Esophagus squamous epithelium (tissue), 5 donors: ENCODE measurements at regions not wholly inside any gene's neighbourhood (a gene's known extent, or its start where the extent isn't known, plus 50 kb on each side); places are given as distances from the start of the nearest gene placed in this dataset.

Experiments
- DNase-seq: peaks from one replicate; lab custom pipeline; 2025; lab: John Stamatoyannopoulos, UW
- H3K27ac ChIP-seq, 4 donors: fragments of 200-600 bp; sonication (generic); one replicate each; pipeline ENCODE4 v1.5.1; 2016 to 2019; ENCODE audit warnings: mild to moderate bottlenecking in 1 of 4
- H3K27me3 ChIP-seq, 4 donors: fragments of 200-600 bp; sonication (generic); 1 replicate in 3 of 4; 2 replicates in 1 of 4; pipeline versions ENCODE4 v1.5.1 to v1.6.0; 2017 to 2021; ENCODE audit warnings: antibody characterized with exemption in 1 of 4
- H3K36me3 ChIP-seq, 3 donors: fragments of 200-600 bp; sonication (generic); one replicate each; pipeline ENCODE4 v1.5.1; 2016 to 2019
- H3K4me1 ChIP-seq, 3 donors: fragments of 200-600 bp; sonication (generic); one replicate each; pipeline ENCODE4 v1.5.1; 2017 to 2019
- H3K4me3 ChIP-seq, 4 donors: fragments of 200-600 bp; sonication (generic); 1 replicate in 3 of 4; 2 replicates in 1 of 4; pipeline ENCODE4 v1.5.1; 2016 to 2019; ENCODE audit warnings: mild to moderate bottlenecking in 2 of 4, moderate library complexity in 1 of 4
- H3K9me3 ChIP-seq, 3 donors: fragments of 200-600 bp; sonication (generic); one replicate each; pipeline ENCODE4 v1.5.1; 2016 to 2019
- CTCF ChIP-seq, 6 experiments: fragments of 450-650 bp in 4 of 6; fragments of 200-600 bp in 2 of 6; sonication (generic) in 2 of 6; IDR thresholded peaks; one replicate each; pipeline ENCODE4 v1.5.1; 2016 to 2019; ENCODE audit warnings: antibody characterized with exemption in 6 of 6, mild to moderate bottlenecking in 4 of 6, moderate library complexity in 4 of 6
- POLR2A ChIP-seq, 4 donors: fragments of 450-650 bp; IDR thresholded peaks; one replicate each; pipeline ENCODE4 v1.6.1; 2017; ENCODE audit warnings: antibody characterized with exemption in 4 of 4, mild to moderate bottlenecking in 4 of 4, moderate library complexity in 3 of 4
- WGBS, 2 donors: methylation state at CpG; one replicate each; pipeline ENCODE4 v1.1.5; 2018; 5-methylcytosine and 5-hydroxymethylcytosine counted together
- intact Hi-C: fragments of 100-400 bp; cut with DNase I; formaldehyde crosslinking; loops from one replicate; pipeline ENCODE4 v1.15.0; 2022
- donor health status: DM: yes; HTN: yes; CAD: no.

DNA sequence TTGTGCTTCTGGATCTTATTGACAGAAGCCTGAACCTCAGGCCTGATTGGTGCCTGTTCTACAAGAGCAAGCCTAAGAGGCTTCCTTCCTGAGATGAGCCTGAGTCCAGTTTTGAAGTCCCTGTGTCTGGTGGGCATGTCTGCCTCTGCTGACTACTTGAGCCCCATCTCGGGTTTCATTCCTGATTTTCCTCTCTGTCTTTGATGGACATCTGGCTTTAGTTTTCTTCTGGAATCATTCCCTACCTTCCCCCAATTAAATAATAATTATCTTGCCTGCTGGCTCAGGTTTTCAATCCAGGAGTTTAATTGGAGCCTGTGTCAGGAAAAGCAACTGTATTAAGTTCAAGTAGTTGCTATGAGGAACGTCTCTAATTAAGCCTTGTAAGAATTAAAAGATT lies 135.5 kb upstream of the MC4R start:
- Histone ChIP-seq H3K36me3 (no peaks in the 10 kb centered on the region), H3K27ac (no peak overlapping the region), H3K4me1 (no peaks in the 10 kb centered on the region), H3K9me3 (no peaks in the 10 kb centered on the region), H3K4me3 (no peak overlapping the region), H3K27me3 (no peaks in the 10 kb centered on the region)
- no peak for DNase-seq
- TF ChIP-seq POLR2A (IDR thresholded peaks at IDR 0.05) (no peak), CTCF (IDR thresholded peaks at IDR 0.05) (no peak)
- 46 to 60% methylated on average over 2 of the region's 2 CpGs for WGBS, 2 donors
- intact Hi-C loops = no loop called here

DNA sequence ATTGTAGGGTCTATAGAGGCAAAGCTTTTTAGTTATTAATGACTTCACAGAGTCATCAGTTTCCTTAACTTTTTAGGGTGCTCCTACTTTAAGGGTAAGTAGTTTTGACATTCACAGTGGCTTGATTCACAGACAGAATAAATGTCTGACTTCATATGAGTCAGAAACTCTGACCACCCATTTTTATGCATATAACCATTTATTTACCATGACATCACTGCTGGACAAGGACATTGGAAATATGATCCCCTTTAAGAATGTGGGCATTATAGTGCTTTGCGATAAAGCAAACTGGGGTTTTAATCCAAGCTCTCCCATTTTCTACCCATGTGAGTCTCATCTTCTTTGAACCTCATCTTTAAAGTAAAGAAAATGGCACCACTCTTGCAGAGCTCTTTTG lies 162.0 kb upstream of the MC4R start:
- WGBS, 2 donors = 69 to 75% methylated on average over 1 of the region's 1 CpG
- intact Hi-C loops = no loop called here
- no peak for DNase-seq
- Histone ChIP-seq H3K4me1 (no peaks in the 10 kb centered on the region), H3K27ac (no peak overlapping the region), H3K4me3 (no peak overlapping the region), H3K9me3 (no peaks in the 10 kb centered on the region), H3K27me3 (no peaks in the 10 kb centered on the region), H3K36me3 (no peaks in the 10 kb centered on the region)
- TF ChIP-seq CTCF (IDR thresholded peaks at IDR 0.05) (no peak), POLR2A (IDR thresholded peaks at IDR 0.05) (no peak)

DNA sequence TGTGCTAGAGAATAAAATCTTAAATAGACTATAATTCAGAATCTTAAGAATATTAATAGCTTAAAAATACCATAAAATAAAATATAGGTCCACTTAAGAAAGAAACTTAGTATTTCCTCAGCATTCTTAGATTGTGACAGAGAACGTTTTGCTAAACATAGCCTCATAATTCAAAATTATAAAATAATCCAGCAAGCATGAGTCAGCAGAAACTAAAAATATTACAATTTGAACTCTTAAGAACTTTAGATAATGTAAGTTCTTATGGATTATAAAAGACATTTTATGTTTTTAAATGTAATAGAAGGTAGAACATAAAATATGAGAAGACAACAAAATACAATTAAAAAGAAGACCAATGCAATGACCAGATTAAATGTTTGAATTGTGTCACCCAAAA lies 164.5 kb upstream of the MC4R start:
- intact Hi-C loops = no loop called here
- TF ChIP-seq CTCF (IDR thresholded peaks at IDR 0.05) = no peak
- no peak for TF ChIP-seq POLR2A (IDR thresholded peaks at IDR 0.05)
- Histone ChIP-seq H3K27me3 (no peaks in the 10 kb centered on the region), H3K4me1 (no peaks in the 10 kb centered on the region), H3K9me3 (no peaks in the 10 kb centered on the region), H3K4me3 (no peak overlapping the region), H3K36me3 (no peaks in the 10 kb centered on the region), H3K27ac (no peak overlapping the region)
- no peak for DNase-seq
- WGBS, 2 donors = 26 to 30% methylated on average over 1 of the region's 1 CpG

GRCh38 chr18:60538891-60539290 lies 166.3 kb upstream of the MC4R start:
- WGBS, 2 donors = 42 to 55% methylated on average over 2 of the region's 2 CpGs
- no peak overlapping the region for H3K4me3 ChIP-seq
- intact Hi-C loops = no loop called here

DNA sequence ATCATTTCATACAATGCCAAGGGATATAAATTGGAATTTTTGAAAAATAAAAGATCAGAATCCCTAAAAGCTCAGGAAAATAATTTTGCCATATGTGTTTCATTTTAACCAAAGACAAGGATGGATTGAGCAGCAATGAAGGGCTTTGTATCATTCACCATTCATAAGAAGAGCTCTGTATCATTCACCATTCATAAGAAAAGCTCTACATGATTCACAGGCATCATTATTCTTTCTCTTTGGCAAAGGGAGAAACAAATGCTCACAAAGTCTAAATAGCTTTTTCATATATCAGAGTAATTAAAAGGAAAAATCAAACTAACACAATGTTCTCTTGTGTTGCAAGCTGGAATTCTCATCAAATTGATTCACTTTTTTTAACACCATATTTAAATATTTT lies 169.1 kb upstream of the MC4R start:
- no peak for DNase-seq
- TF ChIP-seq CTCF (IDR thresholded peaks at IDR 0.05) = no peak
- Histone ChIP-seq H3K27me3 (no peaks in the 10 kb centered on the region), H3K4me1 (no peaks in the 10 kb centered on the region), H3K4me3 (no peak overlapping the region), H3K9me3 (no peaks in the 10 kb centered on the region), H3K27ac (no peak overlapping the region), H3K36me3 (no peaks in the 10 kb centered on the region)
- intact Hi-C loops = loop anchor here (10.0 kb wide), 1 partner anchor 547 kb away; no protein-coding TSS in a partner anchor

More at GRCh38 chr18:60538891-60539290, 166.3 kb upstream of the MC4R start:
- TF ChIP-seq POLR2A (IDR thresholded peaks at IDR 0.05) (no peak), CTCF (IDR thresholded peaks at IDR 0.05) (no peak)
- no peak for DNase-seq
- no peak overlapping the region for H3K27ac ChIP-seq
- H3K9me3 ChIP-seq = no peaks in the 10 kb centered on the region
- no peaks in the 10 kb centered on the region for H3K4me1 ChIP-seq
- no peaks in the 10 kb centered on the region for H3K36me3 ChIP-seq
- H3K27me3 ChIP-seq = no peaks in the 10 kb centered on the region
